Suppressor macrophage treated with lipopolysaccharide for 4 hours (primary cell): ENCODE measurements at regions not wholly inside any gene's neighbourhood (a gene's known extent, or its start where the extent isn't known, plus 50 kb on each side); places are given as distances from the start of the nearest gene placed in this dataset.
"Not testable (repeated sequence)": the region's sequence is repeated elsewhere in the genome, so short reads cannot be mapped to it uniquely, and the experiment has no call there.

ENCODE experiments used
- DNase-seq: peaks from one replicate; pipeline ENCODE4 v3.0.0-alpha.2; 2020

- no peak for DNase-seq
These were observed 219.9 kb upstream of the IRS2 start for GRCh38 chr13:110006304-110006703.

DNA sequence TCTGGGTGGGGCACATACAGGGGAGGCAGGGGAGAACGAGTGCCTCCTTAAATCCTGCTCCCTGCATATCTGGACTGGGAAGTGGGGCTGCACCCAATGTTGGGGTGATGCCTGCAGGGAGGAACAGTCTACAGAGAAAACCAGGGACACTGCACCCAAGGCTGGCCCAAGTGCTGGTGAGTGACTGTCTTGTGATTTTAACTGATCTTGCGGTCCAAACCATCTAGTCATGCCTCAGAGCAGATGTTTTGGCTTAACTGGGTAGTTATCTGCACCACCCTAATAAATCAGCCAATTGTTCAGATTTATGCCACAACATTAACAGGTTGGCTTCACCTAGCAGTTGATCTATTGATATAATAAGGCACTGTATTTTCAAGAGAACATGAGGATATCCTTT is 219.2 kb upstream of the IRS2 start:
- no peak for DNase-seq

GRCh38 chr13:110004814-110005213 is 218.4 kb upstream of the IRS2 start:
- no peak for DNase-seq

DNA sequence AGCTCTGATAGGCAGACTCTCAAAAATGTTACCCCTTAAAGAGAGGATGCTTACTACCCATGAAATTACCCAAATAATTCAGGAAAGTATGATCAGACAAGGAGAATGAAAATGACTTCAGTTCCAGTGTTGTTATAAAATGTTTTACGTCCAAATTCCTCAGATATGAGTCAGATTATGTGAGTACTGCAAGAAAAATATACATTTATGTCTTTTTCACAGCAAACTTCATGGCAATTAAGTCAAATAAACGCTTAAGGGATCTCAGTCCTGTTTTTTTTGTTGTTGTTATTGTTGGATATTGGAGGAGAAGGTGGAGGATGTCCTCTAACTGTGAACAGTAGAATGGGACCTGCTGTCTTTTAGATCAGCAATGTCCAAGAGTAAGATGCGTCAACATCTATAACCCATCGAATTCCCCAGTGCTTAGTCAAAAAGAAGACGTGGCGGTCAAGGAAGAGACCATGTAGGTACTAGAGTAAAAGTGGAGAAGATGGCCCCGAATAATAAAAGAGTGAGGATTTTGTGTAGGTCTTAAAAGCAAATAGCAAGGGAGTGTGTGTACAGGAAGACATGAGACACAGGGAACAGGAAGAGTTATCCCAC is 215.4 kb upstream of the IRS2 start:
- no peak for DNase-seq

DNA sequence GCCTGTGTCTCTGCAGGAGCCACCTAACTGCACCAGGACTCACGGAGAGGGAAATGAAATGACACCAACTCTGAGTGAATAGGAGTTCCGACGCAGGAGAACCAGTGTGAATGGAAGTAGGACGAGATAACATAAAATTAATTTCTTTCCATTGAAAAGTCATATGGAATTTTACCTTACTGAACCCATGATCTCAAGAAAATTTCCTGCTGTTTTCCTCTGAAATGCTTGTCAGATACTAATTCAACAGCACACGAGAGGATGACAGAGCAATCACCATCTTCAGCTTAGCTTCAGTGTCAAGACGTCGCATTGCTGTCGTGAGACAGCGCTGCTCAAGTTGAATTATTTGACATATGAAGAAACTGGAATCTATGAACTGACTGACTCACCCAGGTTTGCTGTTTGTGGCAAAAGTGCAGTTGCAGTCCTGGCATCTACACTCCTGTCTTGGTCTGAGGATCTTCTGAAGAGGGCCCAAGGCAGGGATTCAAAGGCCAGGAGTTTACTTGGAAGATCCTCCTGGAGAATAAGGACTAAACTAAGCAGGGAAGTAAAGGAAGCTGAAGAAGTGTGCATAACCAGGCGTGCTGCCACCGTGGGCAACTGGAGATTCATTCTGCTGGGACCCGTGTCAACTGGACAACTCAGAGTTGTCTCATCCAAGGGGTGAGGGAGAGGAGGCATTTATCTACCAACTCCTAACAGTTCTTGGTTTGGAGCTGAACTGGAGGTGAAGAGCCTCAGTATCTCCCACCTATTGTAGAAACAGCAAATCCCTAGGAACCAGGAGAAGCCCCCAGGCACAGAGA is 214.4 kb upstream of the IRS2 start:
- no peak for DNase-seq

GRCh38 chr13:109999659-110000533 is 213.5 kb upstream of the IRS2 start:
- no peak for DNase-seq

DNA sequence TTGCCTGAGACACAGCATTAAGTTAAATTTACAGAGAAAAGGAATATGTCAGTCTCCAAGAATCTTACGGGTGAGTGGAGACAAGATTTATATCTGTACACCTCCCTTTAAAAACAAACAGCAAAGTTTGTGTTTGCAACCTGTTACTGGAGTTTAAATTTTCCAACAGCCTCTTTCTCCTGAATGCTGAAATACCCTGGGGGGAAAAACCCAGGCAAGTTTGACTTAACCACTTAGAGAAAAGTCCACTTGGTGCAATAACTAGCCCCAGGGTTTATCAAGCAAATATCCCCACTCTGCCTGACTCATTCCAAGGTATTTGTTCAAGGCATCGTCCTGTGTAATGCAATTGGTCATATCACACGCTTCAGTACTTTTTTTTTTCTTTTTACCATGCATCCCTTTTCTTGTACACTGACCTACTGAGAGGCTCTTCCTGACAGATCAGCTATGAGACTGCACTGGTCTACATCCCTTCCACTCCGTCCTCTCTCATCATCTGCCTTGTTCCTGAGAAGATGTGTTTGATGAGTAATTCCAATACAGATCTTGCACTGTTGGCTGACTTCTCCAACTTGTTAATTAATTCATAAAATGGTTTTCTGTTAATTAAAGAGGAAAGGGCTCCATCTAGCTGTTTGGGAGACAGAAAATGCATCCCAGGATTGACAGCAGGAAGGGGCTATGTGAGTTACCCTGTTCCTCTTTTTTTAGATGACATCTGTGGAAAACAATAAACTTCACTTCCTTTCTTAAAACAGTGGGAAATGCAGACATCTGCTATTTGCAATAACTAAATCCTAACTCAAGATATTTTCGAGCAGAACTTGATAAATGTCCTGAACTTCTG is 212.5 kb upstream of the IRS2 start:
- DNase-seq: peak; percentile 28

- DNase-seq: no peak
These were observed 211.7 kb upstream of the IRS2 start for GRCh38 chr13:109998037-109998436.

DNA sequence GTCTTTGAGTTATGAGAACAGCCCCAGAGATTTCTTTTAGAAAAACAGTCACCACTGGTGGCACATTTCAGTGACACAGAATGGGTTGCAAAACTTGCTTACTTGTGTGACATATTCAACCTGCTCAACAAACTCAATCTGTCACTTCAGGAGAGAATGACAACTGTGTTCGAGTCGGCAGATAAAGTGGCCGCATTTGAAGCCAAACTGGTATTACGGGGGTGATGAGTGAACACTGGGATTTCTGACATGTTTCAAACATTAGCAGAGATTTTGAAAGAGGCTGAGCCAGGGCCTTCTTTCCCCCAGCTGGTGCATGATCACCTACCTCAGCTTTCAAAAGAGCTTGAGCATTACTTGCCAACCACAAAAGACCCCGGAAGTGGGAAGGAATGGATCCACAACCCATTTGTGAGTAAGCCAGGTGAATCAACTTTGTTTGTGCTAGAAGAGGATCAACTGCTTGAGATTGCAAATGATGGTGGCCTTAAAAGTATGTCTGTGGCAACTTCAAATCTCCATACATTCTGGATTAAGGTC is 210.7 kb upstream of the IRS2 start:
- not testable (repeated sequence) for DNase-seq

DNA sequence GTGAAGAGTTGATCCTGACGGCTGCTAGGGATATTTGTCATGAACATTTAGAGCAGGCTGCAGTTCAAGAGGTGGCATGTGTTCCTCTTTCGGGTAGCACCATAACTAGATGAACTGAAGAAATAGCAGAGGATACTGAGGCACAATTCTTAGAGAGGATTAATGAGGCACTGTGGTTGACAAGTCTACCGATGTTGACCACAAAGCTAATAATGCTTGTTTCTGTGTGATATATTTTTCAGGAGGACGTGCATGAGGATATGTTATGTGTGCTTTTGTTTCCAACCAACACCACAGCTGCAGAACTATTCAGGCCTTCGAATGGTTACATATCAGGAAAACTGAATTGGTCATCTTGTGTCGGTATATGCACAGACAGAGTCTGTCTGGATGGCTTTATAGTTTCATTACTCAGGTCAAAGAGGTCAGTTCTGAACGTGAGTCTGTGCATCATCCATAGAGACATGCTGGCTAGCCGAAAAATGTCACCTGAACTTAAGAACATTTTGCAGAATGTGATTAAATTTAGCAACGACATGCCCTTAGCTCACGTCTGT is 210.1 kb upstream of the IRS2 start:
- no peak for DNase-seq

GRCh38 chr13:109995578-109995977 is 209.2 kb upstream of the IRS2 start:
- no peak for DNase-seq

GRCh38 chr13:109990296-109990695 is 203.9 kb upstream of the IRS2 start:
- DNase-seq: no peak

- DNase-seq: no peak
These were observed 203.3 kb upstream of the IRS2 start for GRCh38 chr13:109989686-109990085.

GRCh38 chr13:109989155-109989554 is 202.8 kb upstream of the IRS2 start:
- DNase-seq: no peak

GRCh38 chr13:109986851-109987250 is 200.5 kb upstream of the IRS2 start:
- DNase-seq: no peak

- DNase-seq: no peak
These were observed 199.6 kb upstream of the IRS2 start for GRCh38 chr13:109985871-109986450.

GRCh38 chr13:109983447-109983846 is 197.1 kb upstream of the IRS2 start:
- DNase-seq: no peak

DNA sequence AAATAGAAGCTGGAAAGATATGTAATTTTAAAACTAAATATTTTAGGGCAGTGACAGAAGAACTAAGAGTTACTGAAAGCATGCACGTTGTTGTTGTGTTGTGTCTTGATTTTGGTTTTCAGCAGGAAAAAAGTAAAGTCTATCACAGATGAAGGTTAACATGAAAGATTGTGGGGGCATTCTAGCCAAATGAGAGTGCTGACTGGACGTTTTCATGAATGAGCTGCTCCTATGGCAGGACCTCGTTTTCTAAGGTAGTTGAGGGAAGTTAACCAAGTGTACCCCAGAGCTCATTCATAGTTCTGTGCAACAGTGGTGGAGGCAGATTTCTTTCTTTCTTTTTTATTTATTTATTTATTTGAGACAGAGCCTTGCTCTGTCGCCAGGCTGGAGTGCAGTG is 194.6 kb upstream of the IRS2 start:
- DNase-seq: no peak

DNA sequence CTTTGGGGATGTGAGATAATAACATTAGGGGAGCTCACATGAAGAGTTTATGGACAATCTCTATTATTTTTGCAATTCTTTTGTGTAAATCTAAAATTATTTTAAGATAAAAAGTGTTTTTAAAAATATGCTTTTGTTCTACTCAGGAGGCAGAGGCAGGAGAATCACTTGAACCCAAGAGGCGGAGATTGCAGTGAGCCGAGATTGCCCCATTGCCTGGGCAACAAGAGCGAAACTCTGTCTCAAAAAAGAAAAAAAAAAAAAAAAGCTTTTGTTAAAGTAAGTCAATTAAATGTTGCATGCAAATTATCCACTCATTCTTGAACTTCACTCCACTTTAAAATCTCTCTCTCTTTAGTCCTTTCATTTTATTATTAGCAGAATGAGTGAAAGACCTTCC is 193.3 kb upstream of the IRS2 start:
- not testable (repeated sequence) for DNase-seq

- no peak for DNase-seq
These were observed 192.8 kb upstream of the IRS2 start for GRCh38 chr13:109979228-109979627.

DNA sequence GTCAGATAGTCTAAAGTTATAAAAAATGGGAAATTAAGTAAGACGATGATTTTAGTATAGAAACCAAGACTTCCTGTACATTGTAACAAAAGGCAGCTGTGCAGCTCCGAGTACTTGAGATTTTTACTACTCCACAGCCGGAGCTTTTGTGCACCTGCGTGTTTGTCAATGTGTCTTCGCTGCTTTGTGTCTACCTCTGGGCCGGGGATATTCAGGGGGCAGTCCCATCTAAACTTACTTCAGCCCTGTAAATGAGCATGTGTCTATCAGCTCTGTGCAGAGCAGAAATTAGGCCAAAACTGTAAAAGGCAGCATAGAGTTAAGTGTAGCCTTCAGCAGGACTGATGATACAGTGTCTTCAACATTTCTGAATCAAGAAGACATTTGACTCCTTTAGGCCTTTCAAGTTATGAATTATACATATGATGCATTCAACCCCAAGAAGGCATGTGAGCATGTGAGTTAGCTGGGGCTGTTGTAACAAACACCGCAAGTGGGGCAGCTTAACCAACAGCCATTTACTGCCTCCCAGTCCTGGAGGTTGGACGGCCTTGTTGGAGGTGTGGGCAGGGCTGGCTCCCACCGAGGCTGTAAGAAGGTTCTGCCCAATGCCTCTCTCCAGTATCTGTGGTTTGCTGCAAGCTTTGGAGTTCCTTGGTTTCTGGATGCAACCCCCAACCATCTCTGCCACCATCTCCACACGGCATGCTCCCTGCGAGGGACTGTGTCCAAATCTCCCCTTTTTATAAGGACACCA is 191.0 kb upstream of the IRS2 start:
- DNase-seq: no peak
